ENCODE measurements at regions not wholly inside any gene's neighbourhood (a gene's known extent, or its start where the extent isn't known, plus 50 kb on each side); places are given as distances from the start of the nearest gene placed in this dataset.

GRCh38 chr3:146845361-146845760, 240.2 kb upstream of the PLSCR5 start:
- POLR2A ChIA-PET (ENCODE audit: unreplicated experiment): no interaction called here
- no peaks in the 10 kb centered on the region for H3K79me2 ChIP-seq (ENCODE audit: low read length)
- H4K20me1 ChIP-seq (ENCODE audit: low read length): no peaks in the 10 kb centered on the region
- CTCF ChIA-PET: no interaction called here
- BruUV-seq (replicated peaks): no TSS peak
- no peak for ATAC-seq
- H3K9me2 ChIP-seq (replicated peaks; ENCODE audit: low read length): no peaks in the 10 kb centered on the region
- no peaks in the 10 kb centered on the region for H3K4me1 ChIP-seq (ENCODE audit: insufficient read depth, low read length)
- H2AFZ ChIP-seq (ENCODE audit: low read length): no peak overlapping the region
- H3K27ac ChIP-seq (ENCODE audit: low read length): no peak overlapping the region
- H3K4me3 ChIP-seq (ENCODE audit: low read length): no peak overlapping the region
- H3K4me2 ChIP-seq (ENCODE audit: low read length): no peak overlapping the region
- no peaks in the 10 kb centered on the region for H3K36me3 ChIP-seq (ENCODE audit: low read depth, low read length)
- no peak overlapping the region for H3K9ac ChIP-seq (ENCODE audit: low read length)
- H3K27me3 ChIP-seq (ENCODE audit: low read length): peaks cover 72% of the 10 kb centered on the region
- TF ChIP-seq CTCF (conservative IDR thresholded peaks at IDR 0.05; ENCODE audit: low read depth, low read length) (no peak), EZH2 (IDR thresholded peaks at IDR 0.05; ENCODE audit: low read length, unreplicated experiment) (no peak), EZH2phosphoT487 (IDR thresholded peaks at IDR 0.05; ENCODE audit: borderline replicate concordance, low read length) (no peak)
- H3F3A ChIP-seq (ENCODE audit: low read length, unreplicated experiment): no peaks in the 10 kb centered on the region
- no peak for DNase-seq
- intact Hi-C loops (cut with micrococcal nuclease): loop anchor here (2.0 kb wide), 1 partner anchor 17 kb away; no protein-coding TSS in a partner anchor
- H3K9me3 ChIP-seq (ENCODE audit: low read length): no peaks in the 10 kb centered on the region

GRCh38 chr3:146843476-146843875, 238.3 kb upstream of the PLSCR5 start:
- Histone ChIP-seq H3F3A (ENCODE audit: low read length, unreplicated experiment) (no peaks in the 10 kb centered on the region), H3K4me1 (ENCODE audit: insufficient read depth, low read length) (no peaks in the 10 kb centered on the region), H3K9ac (ENCODE audit: low read length) (no peak overlapping the region), H3K27ac (ENCODE audit: low read length) (no peak overlapping the region), H3K27me3 (ENCODE audit: low read length) (peaks cover 57% of the 10 kb centered on the region), H3K4me3 (ENCODE audit: low read length) (no peak overlapping the region), H3K36me3 (ENCODE audit: low read depth, low read length) (no peaks in the 10 kb centered on the region), H2AFZ (ENCODE audit: low read length) (no peak overlapping the region), H3K9me3 (ENCODE audit: low read length) (no peaks in the 10 kb centered on the region), H3K9me2 (replicated peaks; ENCODE audit: low read length) (no peaks in the 10 kb centered on the region), H4K20me1 (ENCODE audit: low read length) (no peaks in the 10 kb centered on the region), H3K4me2 (ENCODE audit: low read length) (no peak overlapping the region), H3K79me2 (ENCODE audit: low read length) (no peaks in the 10 kb centered on the region)
- no peak for TF ChIP-seq EZH2 (IDR thresholded peaks at IDR 0.05; ENCODE audit: low read length, unreplicated experiment)
- no peak for TF ChIP-seq CTCF (conservative IDR thresholded peaks at IDR 0.05; ENCODE audit: low read depth, low read length)
- no peak for TF ChIP-seq EZH2phosphoT487 (IDR thresholded peaks at IDR 0.05; ENCODE audit: borderline replicate concordance, low read length)
- ATAC-seq (no peak), DNase-seq (no peak)
- no TSS peak for BruUV-seq (replicated peaks)
- ChIA-PET POLR2A (ENCODE audit: unreplicated experiment) (no interaction called here), CTCF (no interaction called here)
- intact Hi-C loops (cut with micrococcal nuclease): no loop called here

GRCh38 chr3:146839727-146840375, 234.7 kb upstream of the PLSCR5 start:
- H3K79me2 ChIP-seq (ENCODE audit: low read length): no peaks in the 10 kb centered on the region
- H3K9me3 ChIP-seq (ENCODE audit: low read length): no peaks in the 10 kb centered on the region
- intact Hi-C loops (cut with micrococcal nuclease): no loop called here
- DNase-seq: no peak
- H3K4me1 ChIP-seq (ENCODE audit: insufficient read depth, low read length): no peaks in the 10 kb centered on the region
- ATAC-seq: no peak
- peaks cover 40% of the 10 kb centered on the region for H3K27me3 ChIP-seq (ENCODE audit: low read length)
- no peak overlapping the region for H3K9ac ChIP-seq (ENCODE audit: low read length)
- no peak overlapping the region for H2AFZ ChIP-seq (ENCODE audit: low read length)
- ChIA-PET CTCF (no interaction called here), POLR2A (ENCODE audit: unreplicated experiment) (no interaction called here)
- H4K20me1 ChIP-seq (ENCODE audit: low read length): no peaks in the 10 kb centered on the region
- no peaks in the 10 kb centered on the region for H3F3A ChIP-seq (ENCODE audit: low read length, unreplicated experiment)
- no peaks in the 10 kb centered on the region for H3K36me3 ChIP-seq (ENCODE audit: low read depth, low read length)
- H3K4me2 ChIP-seq (ENCODE audit: low read length): no peak overlapping the region
- BruUV-seq (replicated peaks): no TSS peak
- no peak overlapping the region for H3K4me3 ChIP-seq (ENCODE audit: low read length)
- H3K27ac ChIP-seq (ENCODE audit: low read length): no peak overlapping the region
- H3K9me2 ChIP-seq (replicated peaks; ENCODE audit: low read length): no peaks in the 10 kb centered on the region
- TF ChIP-seq EZH2phosphoT487 (IDR thresholded peaks at IDR 0.05; ENCODE audit: borderline replicate concordance, low read length) (no peak), CTCF (conservative IDR thresholded peaks at IDR 0.05; ENCODE audit: low read depth, low read length) (no peak), EZH2 (IDR thresholded peaks at IDR 0.05; ENCODE audit: low read length, unreplicated experiment) (no peak)
